Cardiac muscle cell (in vitro differentiated cells and primary cell): ENCODE measurements at regions not wholly inside any gene's neighbourhood (a gene's known extent, or its start where the extent isn't known, plus 50 kb on each side); places are given as distances from the start of the nearest gene placed in this dataset.

ENCODE experiments used
- DNase-seq, 2 donors: peaks; one replicate each; pipeline versions ENCODE4 v3.0.0 to v3.0.0-alpha.2; 2010 to 2017; ENCODE audit warnings: low read depth in 1 of 2, low spot score in 1 of 2
- H3K27ac ChIP-seq: fragments of 200-600 bp; sonication (generic); 2 replicates; pipeline ENCODE4 v1.5.1; 2016
- H3K27me3 ChIP-seq: fragments of 200-600 bp; sonication (generic); 2 replicates; pipeline ENCODE4 v1.6.0; 2016; ENCODE audit warnings: control low read depth
- H3K36me3 ChIP-seq: fragments of 200-600 bp; sonication (generic); 2 replicates; pipeline ENCODE4 v1.5.1; 2016; ENCODE audit warnings: control low read depth
- H3K4me1 ChIP-seq: fragments of 200-600 bp; sonication (generic); 2 replicates; pipeline ENCODE4 v1.8.1; 2017; ENCODE audit warnings: low read depth, mild to moderate bottlenecking, mixed run types
- H3K4me3 ChIP-seq: fragments of 200-600 bp; sonication (generic); 2 replicates; pipeline ENCODE4 v1.5.1; 2016; ENCODE audit warnings: mild to moderate bottlenecking
- H3K9me3 ChIP-seq: fragments of 200-600 bp; sonication (generic); 2 replicates; pipeline ENCODE4 v1.5.1; 2017; ENCODE audit warnings: low read depth, mild to moderate bottlenecking, control low read depth
- TF ChIP-seq, protein P1 (sequence below): IDR thresholded peaks from 2 replicates; pipeline ENCODE4 v1.5.1; 2012; ENCODE audit warnings: low read depth, mild to moderate bottlenecking, low read length

DNA sequence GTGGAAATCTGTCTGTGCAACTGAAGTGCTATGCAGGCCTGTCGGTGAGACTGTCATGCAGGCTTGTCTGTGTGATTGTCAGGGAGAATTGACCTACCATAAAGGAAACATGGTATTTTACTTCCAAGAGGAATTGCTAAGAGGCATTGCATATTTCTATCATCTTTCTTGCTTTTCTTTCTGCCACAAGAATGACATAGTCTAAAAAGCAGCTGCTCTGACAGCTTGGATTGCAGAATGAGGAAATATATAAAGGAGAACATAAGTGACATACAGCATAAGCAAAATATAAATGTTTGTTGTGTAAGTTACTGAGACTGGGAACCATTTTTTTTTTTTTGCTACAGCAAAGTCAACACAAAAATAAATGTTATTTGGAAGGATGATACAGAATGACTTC is 105.1 kb downstream of the MANEA start:
- no peak overlapping the region for H3K27ac ChIP-seq
- H3K4me1 ChIP-seq, result no peaks in the 10 kb centered on the region
- no peak for DNase-seq
- TF ChIP-seq, protein P1, sequence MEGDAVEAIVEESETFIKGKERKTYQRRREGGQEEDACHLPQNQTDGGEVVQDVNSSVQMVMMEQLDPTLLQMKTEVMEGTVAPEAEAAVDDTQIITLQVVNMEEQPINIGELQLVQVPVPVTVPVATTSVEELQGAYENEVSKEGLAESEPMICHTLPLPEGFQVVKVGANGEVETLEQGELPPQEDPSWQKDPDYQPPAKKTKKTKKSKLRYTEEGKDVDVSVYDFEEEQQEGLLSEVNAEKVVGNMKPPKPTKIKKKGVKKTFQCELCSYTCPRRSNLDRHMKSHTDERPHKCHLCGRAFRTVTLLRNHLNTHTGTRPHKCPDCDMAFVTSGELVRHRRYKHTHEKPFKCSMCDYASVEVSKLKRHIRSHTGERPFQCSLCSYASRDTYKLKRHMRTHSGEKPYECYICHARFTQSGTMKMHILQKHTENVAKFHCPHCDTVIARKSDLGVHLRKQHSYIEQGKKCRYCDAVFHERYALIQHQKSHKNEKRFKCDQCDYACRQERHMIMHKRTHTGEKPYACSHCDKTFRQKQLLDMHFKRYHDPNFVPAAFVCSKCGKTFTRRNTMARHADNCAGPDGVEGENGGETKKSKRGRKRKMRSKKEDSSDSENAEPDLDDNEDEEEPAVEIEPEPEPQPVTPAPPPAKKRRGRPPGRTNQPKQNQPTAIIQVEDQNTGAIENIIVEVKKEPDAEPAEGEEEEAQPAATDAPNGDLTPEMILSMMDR, result no peak
- no peaks in the 10 kb centered on the region for H3K27me3 ChIP-seq
- no peaks in the 10 kb centered on the region for H3K36me3 ChIP-seq
- no peak overlapping the region for H3K4me3 ChIP-seq
- no peaks in the 10 kb centered on the region for H3K9me3 ChIP-seq

- H3K27me3 ChIP-seq, result no peaks in the 10 kb centered on the region
- no peaks in the 10 kb centered on the region for H3K36me3 ChIP-seq
- H3K4me3 ChIP-seq, result no peak overlapping the region
- no peaks in the 10 kb centered on the region for H3K4me1 ChIP-seq
- TF ChIP-seq, protein P1, result no peak
- no peaks in the 10 kb centered on the region for H3K9me3 ChIP-seq
- DNase-seq, result no peak
- no peak overlapping the region for H3K27ac ChIP-seq
Observed at GRCh38 chr6:95685822-95686221, 108.5 kb downstream of the MANEA start.

DNA sequence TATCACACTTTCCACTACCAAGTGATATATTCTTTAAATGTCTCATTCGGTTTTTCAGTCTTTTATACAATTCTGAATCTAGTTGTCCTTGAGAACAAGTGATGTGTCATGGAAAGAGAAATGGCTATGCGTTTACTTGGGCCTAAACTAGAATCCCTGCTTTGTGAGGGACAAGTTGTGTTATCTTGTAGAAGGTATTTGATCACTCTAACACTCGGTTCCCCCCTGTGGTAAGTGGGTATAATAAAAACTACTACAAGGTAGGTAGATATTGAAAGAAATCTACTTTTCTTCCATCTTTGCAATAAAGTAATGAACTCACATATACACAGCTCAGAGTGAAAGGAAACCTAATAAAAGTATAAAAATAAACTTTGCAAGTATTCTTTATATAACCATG is 108.9 kb downstream of the MANEA start:
- TF ChIP-seq, protein P1, result no peak
- no peaks in the 10 kb centered on the region for H3K36me3 ChIP-seq
- no peaks in the 10 kb centered on the region for H3K27me3 ChIP-seq
- H3K9me3 ChIP-seq, result no peaks in the 10 kb centered on the region
- H3K4me3 ChIP-seq, result no peak overlapping the region
- no peaks in the 10 kb centered on the region for H3K4me1 ChIP-seq
- no peak for DNase-seq
- no peak overlapping the region for H3K27ac ChIP-seq

- no peaks in the 10 kb centered on the region for H3K9me3 ChIP-seq
- no peaks in the 10 kb centered on the region for H3K4me1 ChIP-seq
- no peaks in the 10 kb centered on the region for H3K27me3 ChIP-seq
- TF ChIP-seq, protein P1, result no peak
- H3K36me3 ChIP-seq, result no peaks in the 10 kb centered on the region
- H3K27ac ChIP-seq, result no peak overlapping the region
- H3K4me3 ChIP-seq, result no peak overlapping the region
- DNase-seq, result no peak
Observed at GRCh38 chr6:95686895-95687294, 109.6 kb downstream of the MANEA start.

DNA sequence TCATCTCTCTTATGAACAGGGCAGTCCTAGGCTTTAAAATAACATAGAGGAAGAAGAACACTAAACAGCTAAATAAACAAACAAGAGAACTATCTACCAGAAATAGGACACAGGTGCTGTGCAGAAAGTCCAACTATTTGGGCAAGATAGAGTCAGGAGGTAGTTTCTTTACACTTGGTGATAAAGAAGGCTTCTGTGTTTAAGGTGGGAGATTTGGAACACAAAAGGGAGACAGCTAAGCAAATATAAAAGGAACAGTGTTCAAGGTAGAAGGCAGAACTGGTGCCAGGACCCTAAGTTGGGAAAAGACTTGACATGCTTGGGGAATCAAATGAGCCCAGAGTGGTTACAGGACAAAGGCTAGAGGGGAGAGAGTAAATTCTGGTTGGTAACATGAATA is 110.5 kb downstream of the MANEA start:
- Histone ChIP-seq H3K27ac (no peak overlapping the region), H3K4me1 (no peaks in the 10 kb centered on the region), H3K9me3 (no peaks in the 10 kb centered on the region), H3K27me3 (no peaks in the 10 kb centered on the region), H3K36me3 (no peaks in the 10 kb centered on the region), H3K4me3 (no peak overlapping the region)
- TF ChIP-seq, protein P1, result no peak
- DNase-seq, result no peak

DNA sequence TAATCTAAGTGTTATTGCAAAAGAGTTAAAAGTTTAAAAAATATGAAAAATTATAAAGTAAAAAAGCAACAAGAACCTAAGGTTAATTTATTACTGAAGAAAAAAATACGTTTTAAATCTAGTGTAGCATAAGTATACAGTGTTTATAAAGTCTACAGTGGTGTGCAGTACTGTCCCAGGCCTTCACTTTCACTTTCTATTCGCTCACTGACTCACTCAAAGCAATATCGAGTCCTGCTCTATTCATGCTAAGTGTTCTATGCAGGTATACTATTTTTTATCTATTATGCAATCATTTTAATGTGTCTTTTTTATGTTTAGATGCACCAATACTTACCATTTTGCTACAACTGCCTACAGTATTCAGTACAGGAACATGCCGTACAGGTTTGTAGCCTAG is 113.0 kb downstream of the MANEA start:
- no peak overlapping the region for H3K27ac ChIP-seq
- DNase-seq, result no peak
- no peak overlapping the region for H3K4me3 ChIP-seq
- H3K27me3 ChIP-seq, result no peaks in the 10 kb centered on the region
- H3K9me3 ChIP-seq, result no peaks in the 10 kb centered on the region
- TF ChIP-seq, protein P1, result no peak
- no peaks in the 10 kb centered on the region for H3K36me3 ChIP-seq
- H3K4me1 ChIP-seq, result no peaks in the 10 kb centered on the region
